ENCODE measurements at regions not wholly inside any gene's neighbourhood (a gene's known extent, or its start where the extent isn't known, plus 50 kb on each side); places are given as distances from the start of the nearest gene placed in this dataset.

GRCh38 chr13:72647422-72647821 is 80.0 kb downstream of the MZT1 start:
- H3K9me3 ChIP-seq (ENCODE audit: low read length): no peaks in the 10 kb centered on the region
- no peak overlapping the region for H3K9ac ChIP-seq (ENCODE audit: low read length)
- no peaks in the 10 kb centered on the region for H3K36me3 ChIP-seq (ENCODE audit: insufficient read depth, low read length)
- H2AFZ ChIP-seq (ENCODE audit: low read depth, low read length): no peak overlapping the region
- no peaks in the 10 kb centered on the region for H3K27me3 ChIP-seq (ENCODE audit: insufficient read depth, low read depth, low read length)
- H3K9me2 ChIP-seq (ENCODE audit: insufficient read depth, low read length): no peaks in the 10 kb centered on the region
- H3K79me2 ChIP-seq (replicated peaks; ENCODE audit: insufficient read depth, low read length): no peaks in the 10 kb centered on the region
- no peak overlapping the region for H3K27ac ChIP-seq (ENCODE audit: low read length)
- no peak overlapping the region for H3K4me2 ChIP-seq (ENCODE audit: low read length)
- H3F3A ChIP-seq (ENCODE audit: insufficient read depth, low read length, poor library complexity, severe bottlenecking): no peaks in the 10 kb centered on the region
- no peak overlapping the region for H3K4me3 ChIP-seq (ENCODE audit: low read length)
- H4K20me1 ChIP-seq (ENCODE audit: insufficient read depth): no peaks in the 10 kb centered on the region
- TF ChIP-seq TAF1 (IDR thresholded peaks at IDR 0.05; ENCODE audit: low read depth) (no peak), SMC3 (conservative IDR thresholded peaks at IDR 0.05; ENCODE audit: poor library complexity) (no peak), EZH2 (IDR thresholded peaks at IDR 0.05; ENCODE audit: borderline replicate concordance, insufficient read depth, low read length, poor library complexity, severe bottlenecking) (no peak)

- Histone ChIP-seq H3K36me3 (ENCODE audit: insufficient read depth, low read length) (no peaks in the 10 kb centered on the region), H3K9ac (ENCODE audit: low read length) (no peak overlapping the region), H3K4me3 (ENCODE audit: low read length) (no peak overlapping the region), H2AFZ (ENCODE audit: low read depth, low read length) (no peak overlapping the region), H4K20me1 (ENCODE audit: insufficient read depth) (no peaks in the 10 kb centered on the region), H3K27ac (ENCODE audit: low read length) (no peak overlapping the region), H3K27me3 (ENCODE audit: insufficient read depth, low read depth, low read length) (no peaks in the 10 kb centered on the region), H3K79me2 (replicated peaks; ENCODE audit: insufficient read depth, low read length) (no peaks in the 10 kb centered on the region), H3F3A (ENCODE audit: insufficient read depth, low read length, poor library complexity, severe bottlenecking) (no peaks in the 10 kb centered on the region), H3K4me2 (ENCODE audit: low read length) (no peak overlapping the region), H3K9me3 (ENCODE audit: low read length) (no peaks in the 10 kb centered on the region), H3K9me2 (ENCODE audit: insufficient read depth, low read length) (no peaks in the 10 kb centered on the region)
- TF ChIP-seq EP300 (conservative IDR thresholded peaks at IDR 0.05; ENCODE audit: poor library complexity, severe bottlenecking) (no peak), MXI1 (conservative IDR thresholded peaks at IDR 0.05; ENCODE audit: poor library complexity, severe bottlenecking) (no peak), RAD21 (conservative IDR thresholded peaks at IDR 0.05) (no peak), REST (IDR thresholded peaks at IDR 0.05; ENCODE audit: borderline replicate concordance) (no peak)
Observed at GRCh38 chr13:72645521-72645920, 81.9 kb downstream of the MZT1 start.

GRCh38 chr13:72643311-72643989 is 84.0 kb downstream of the MZT1 start:
- H3K4me3 ChIP-seq (ENCODE audit: low read length): no peak overlapping the region
- no peak overlapping the region for H3K27ac ChIP-seq (ENCODE audit: low read length)
- no peaks in the 10 kb centered on the region for H3K36me3 ChIP-seq (ENCODE audit: insufficient read depth, low read length)
- H3K4me2 ChIP-seq (ENCODE audit: low read length): no peak overlapping the region
- H3K9me3 ChIP-seq (ENCODE audit: low read length): no peaks in the 10 kb centered on the region
- H3F3A ChIP-seq (ENCODE audit: insufficient read depth, low read length, poor library complexity, severe bottlenecking): no peaks in the 10 kb centered on the region
- H3K9me2 ChIP-seq (ENCODE audit: insufficient read depth, low read length): no peaks in the 10 kb centered on the region
- H3K79me2 ChIP-seq (replicated peaks; ENCODE audit: insufficient read depth, low read length): no peaks in the 10 kb centered on the region
- no peak overlapping the region for H2AFZ ChIP-seq (ENCODE audit: low read depth, low read length)
- no peaks in the 10 kb centered on the region for H3K27me3 ChIP-seq (ENCODE audit: insufficient read depth, low read depth, low read length)
- H4K20me1 ChIP-seq (ENCODE audit: insufficient read depth): no peaks in the 10 kb centered on the region
- TF ChIP-seq RAD21 (conservative IDR thresholded peaks at IDR 0.05) (no peak), CTCF (IDR thresholded peaks at IDR 0.05; ENCODE audit: poor library complexity, severe bottlenecking) (no peak), REST (IDR thresholded peaks at IDR 0.05; ENCODE audit: borderline replicate concordance) (no peak), TAF1 (IDR thresholded peaks at IDR 0.05; ENCODE audit: low read depth) (no peak)
- no peak overlapping the region for H3K9ac ChIP-seq (ENCODE audit: low read length)

All from neural cell (in vitro differentiated cells).